ENCODE measurements at regions not wholly inside any gene's neighbourhood (a gene's known extent, or its start where the extent isn't known, plus 50 kb on each side); places are given as distances from the start of the nearest gene placed in this dataset.
A peak's percentile ranks its signal among the peaks of the same experiment; 100 is the strongest.

DNA sequence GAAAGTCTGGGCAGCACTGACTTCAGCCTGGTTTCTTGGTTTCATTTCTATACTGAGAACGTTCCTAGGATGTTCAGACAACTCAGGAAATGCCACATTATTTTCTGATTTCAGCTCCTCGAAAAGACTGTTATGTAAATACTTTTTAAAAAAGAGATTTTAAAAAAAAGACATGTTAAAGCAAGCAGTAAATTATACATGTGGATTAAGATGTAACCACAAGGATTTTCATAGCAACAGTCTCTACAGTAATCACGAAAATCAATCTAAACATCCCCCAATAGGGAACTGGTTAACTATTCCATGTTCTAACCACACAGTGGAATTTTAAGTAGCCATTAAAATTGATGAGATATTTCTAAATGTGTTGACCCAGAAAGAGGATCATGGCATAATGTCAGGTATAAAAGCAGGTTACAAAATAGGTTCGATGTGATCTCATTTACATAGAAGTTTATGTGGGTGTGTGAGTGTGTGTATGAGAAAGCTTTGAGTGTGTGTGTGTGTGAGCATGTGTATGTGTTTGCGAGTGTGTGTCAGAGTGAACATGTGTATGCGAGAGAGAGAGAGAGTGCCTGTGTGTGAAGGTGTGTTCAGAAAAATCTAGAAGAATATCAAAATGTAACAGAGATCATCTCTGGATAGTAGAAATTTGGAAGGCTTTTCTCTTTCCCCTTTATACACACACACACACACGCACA, 63.0 kb upstream of the ERCC4 start:
- no peak for DNase-seq

DNA sequence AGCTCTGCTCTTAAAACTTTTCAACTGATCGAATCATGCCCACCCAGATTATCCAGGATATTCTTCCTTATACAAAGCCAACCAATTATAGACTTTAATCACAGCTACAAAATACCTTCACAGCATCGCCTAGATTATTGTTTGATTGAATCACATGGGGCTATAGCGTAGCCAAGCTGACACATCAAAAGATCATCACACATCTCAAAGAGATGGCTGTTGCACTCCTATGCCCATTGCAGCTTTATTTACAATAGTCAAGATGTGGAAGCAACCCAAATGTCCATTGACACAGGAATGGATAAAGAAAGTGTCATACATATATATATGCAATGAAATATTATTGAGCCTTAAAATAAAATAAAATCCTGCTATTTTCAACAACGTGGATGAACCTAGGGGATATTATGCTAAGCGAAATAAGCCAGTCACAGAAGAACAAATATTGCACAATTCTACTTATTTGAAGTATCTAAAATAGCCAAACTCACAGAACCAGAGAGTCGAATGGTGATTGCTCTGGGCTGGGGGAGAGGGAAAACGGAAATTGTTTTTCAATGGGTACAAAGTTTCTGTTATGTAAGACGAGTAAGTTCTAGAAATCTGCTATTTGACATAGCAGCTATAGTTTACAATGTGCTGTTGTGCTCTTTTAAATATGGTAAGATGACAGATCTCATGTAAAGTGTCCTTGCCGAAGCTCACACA, 60.9 kb upstream of the ERCC4 start:
- DNase-seq = no peak

DNA sequence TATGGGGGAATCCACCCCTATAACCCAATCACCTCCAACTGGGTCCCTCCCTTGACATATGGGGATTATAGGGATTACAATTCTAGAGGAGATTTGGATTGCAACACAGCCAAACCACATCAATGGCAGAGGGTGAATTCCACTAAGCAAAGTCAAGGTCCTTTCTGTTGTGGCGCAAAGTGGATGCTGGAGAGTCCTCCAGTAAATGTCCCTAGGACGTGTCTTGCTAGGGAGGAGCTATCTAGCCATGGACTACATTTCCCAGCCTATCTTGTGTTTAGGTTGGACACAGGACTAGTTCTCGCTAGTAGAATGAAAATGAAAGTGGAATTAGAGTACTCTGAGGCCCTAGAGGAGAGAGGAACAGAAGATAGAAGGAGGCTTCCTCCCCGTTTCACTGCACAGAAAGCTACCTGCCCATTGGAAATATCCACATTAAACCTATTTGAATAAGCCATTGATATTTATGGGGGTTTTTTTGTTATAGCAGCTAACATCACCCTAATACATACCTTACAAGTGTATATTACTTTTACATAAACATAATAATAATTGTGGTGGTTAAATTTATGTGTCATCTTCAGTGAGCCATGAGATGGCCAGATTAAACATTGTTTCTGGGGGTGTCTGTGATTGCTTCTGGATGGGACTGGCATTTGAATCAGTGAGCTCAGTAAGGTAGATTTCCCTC, 56.7 kb upstream of the ERCC4 start:
- no peak for DNase-seq

DNA sequence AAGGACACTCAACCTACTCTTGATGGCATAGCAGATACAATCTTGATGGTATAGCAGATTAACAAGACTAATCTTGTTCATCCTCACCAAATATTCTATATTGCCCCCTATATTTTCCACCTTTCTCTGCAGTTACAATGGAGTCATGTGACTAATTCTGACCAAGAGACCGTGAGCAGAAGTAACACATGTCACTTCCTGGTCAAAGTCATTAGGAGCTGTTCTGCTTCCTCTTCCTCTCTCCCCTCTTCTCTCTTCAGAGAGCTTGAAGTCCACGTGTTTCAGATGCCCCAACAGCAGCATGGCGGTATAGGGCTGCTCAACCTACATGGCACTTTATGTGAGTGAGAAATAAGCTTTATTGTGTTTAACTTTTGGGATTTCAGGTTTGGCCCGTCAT, 55.3 kb upstream of the ERCC4 start:
- no peak for DNase-seq

DNA sequence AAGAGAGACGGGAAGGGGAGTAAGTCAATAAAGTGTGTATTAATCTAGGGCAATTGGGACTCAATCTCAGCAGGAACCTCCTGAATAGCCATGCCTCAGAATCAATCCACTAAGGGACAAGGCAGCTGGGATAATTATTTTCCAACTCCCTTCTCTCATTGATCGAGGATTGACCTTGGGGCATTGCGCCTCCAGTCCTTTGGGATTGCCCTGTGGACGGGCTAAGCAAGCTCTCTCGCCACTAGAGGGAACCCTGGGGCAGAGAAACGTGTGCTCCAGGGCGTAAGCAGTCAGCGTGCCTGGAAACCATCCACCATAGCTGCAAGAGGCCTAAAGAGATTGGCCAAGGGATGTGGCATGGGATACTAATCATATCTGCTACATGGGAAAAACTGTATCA, 53.9 kb upstream of the ERCC4 start:
- peak in 9 of 58 donors; percentile 0 to 12 (median 1) for DNase-seq

All from anterior cingulate cortex (tissue), 58 donors.